Erythroblast (primary cell): ENCODE measurements at regions not wholly inside any gene's neighbourhood (a gene's known extent, or its start where the extent isn't known, plus 50 kb on each side); places are given as distances from the start of the nearest gene placed in this dataset.
"Not testable (repeated sequence)": the region's sequence is repeated elsewhere in the genome, so short reads cannot be mapped to it uniquely, and the experiment has no call there.

Experiments used
- DNase-seq, 2 experiments: peaks; one replicate each; lab custom pipeline; 2025; lab: John Stamatoyannopoulos, UW
- GATA1 ChIP-seq: IDR thresholded peaks from 2 replicates; pipeline ENCODE4 v1.6.1; 2011; ENCODE audit warnings: low read depth, mild to moderate bottlenecking, control low read depth, low read length, moderate library complexity
- POLR2A ChIP-seq: IDR thresholded peaks from 2 replicates; pipeline ENCODE4 v1.6.1; 2011; ENCODE audit warnings: mild to moderate bottlenecking, low read length

- TF ChIP-seq POLR2A = no peak
- TF ChIP-seq GATA1 = no peak
- DNase-seq = no peak
Measured at GRCh38 chr4:158313566-158313965, 103.3 kb downstream of the TMEM144 start.

- TF ChIP-seq GATA1 (no peak), POLR2A (no peak)
- no peak for DNase-seq
Measured at GRCh38 chr4:158314756-158315487, 104.6 kb downstream of the TMEM144 start.

DNA sequence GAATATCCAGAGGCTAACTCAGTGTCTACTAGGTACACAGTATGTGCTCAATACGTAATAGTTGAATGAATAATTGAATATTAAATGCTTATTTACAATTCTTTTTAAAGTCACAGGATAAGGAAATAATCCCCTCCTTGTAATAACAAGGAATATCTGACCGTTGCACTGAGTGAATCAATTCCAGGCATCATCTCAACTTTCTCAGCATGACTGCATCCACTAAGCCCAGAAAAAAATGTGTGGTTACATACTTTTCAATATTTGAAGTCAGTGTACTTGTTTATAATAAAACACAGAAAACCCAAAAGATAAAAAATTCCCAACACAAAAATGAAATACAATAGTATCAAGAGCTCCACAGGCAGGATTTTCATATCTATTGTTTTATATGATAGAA lies 105.4 kb downstream of the TMEM144 start:
- TF ChIP-seq GATA1 = no peak
- no peak for TF ChIP-seq POLR2A
- no peak for DNase-seq

DNA sequence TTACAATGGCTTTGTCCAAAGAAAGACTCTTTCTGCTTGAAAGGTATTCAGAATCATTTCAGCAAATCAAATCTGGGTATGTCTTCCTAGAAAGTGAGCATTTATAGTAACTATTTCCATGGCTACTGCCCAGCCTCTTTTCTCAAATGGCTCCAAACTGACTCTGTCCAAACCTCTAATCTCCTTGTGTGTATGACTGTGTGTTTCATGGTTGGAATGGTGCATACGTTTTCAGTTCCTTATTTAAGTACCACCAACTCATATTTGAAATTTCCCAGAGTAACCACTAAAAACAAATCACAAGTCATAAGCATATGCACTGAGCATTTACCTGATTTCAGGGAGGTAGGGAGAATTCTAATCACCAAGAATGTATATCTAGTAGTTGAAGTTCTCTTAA lies 106.0 kb downstream of the TMEM144 start:
- TF ChIP-seq GATA1 = no peak
- TF ChIP-seq POLR2A = no peak
- no peak for DNase-seq

GRCh38 chr4:158319880-158320279 lies 109.6 kb downstream of the TMEM144 start:
- TF ChIP-seq POLR2A = no peak
- no peak for TF ChIP-seq GATA1
- DNase-seq = no peak

GRCh38 chr4:158322109-158322508 lies 111.8 kb downstream of the TMEM144 start:
- no peak for TF ChIP-seq POLR2A
- no peak for TF ChIP-seq GATA1
- peak; percentile 21 to 61 for DNase-seq

GRCh38 chr4:158327525-158327924 lies 117.2 kb downstream of the TMEM144 start:
- DNase-seq = no peak
- TF ChIP-seq GATA1 (no peak), POLR2A (no peak)

DNA sequence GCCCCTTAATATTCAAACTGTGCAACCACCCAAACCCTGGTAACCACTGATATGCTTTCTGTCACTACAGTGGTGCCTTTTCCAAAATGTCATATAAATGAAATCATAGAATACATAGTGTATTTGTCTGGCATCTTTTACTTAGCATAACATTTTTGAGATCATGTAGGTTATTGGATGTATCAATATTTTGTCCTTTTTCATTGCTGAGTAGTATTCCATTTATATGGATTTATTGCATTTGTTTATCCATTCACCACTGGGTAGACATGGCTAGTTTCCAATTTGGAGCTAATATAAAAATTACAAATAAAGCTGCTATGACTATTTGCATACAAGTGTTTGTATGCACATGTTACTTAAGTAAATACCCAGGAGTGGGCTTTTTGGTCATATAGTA lies 121.6 kb downstream of the TMEM144 start:
- DNase-seq = no peak
- TF ChIP-seq POLR2A (no peak), GATA1 (no peak)

- TF ChIP-seq POLR2A (no peak), GATA1 (no peak)
- DNase-seq = no peak
Measured at GRCh38 chr4:158333820-158334219, 123.5 kb downstream of the TMEM144 start.

- DNase-seq = no peak
- TF ChIP-seq GATA1 (no peak), POLR2A (no peak)
Measured at GRCh38 chr4:158341896-158342295, 131.6 kb downstream of the TMEM144 start.

GRCh38 chr4:158346576-158346975 lies 136.3 kb downstream of the TMEM144 start:
- TF ChIP-seq POLR2A (no peak), GATA1 (no peak)
- no peak for DNase-seq

DNA sequence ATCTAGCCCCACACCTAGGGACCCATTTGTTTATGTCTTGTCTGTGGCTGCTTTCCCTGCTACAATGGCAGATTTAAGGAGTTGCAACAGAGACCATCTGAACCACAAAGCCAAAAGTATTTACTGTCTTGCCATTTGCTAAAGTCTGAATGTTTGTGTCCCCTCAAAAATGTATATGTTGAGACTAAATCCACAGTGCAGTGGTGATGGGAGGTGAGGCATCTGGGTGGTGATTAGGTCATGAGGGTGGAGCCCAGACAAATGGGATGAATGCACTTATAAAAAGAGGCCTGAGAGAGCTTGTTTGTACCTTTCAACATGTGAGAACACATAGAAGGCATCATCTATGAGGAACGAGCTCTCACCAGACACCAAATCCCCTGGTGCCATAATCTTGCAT lies 137.3 kb downstream of the TMEM144 start:
- no peak for DNase-seq
- TF ChIP-seq POLR2A = no peak
- no peak for TF ChIP-seq GATA1

DNA sequence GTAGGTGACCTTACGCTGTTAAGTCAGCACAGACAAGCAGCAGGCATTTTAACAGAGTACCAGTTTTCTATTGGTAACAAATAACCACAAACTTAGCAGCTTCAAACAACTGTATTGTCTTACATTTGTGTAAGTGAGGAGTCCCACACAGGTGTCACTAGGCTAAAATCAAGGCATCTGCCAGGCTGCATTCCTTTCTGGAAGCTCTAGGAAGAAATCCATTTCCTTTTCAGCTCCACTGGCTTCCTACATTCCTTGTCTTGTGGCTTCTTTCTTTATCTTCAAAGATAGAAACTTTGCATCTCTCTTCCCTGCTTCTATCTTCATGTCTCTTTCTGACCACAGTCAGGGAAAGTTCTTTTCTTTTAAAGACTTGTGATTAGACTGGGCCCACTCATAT lies 139.9 kb downstream of the TMEM144 start:
- TF ChIP-seq POLR2A (no peak), GATA1 (no peak)
- DNase-seq = no peak

GRCh38 chr4:158353541-158354304 lies 143.4 kb downstream of the TMEM144 start:
- TF ChIP-seq GATA1 = no peak
- no peak for TF ChIP-seq POLR2A

GRCh38 chr4:158356301-158356700 lies 146.0 kb downstream of the TMEM144 start:
- DNase-seq = no peak
- TF ChIP-seq POLR2A (no peak), GATA1 (no peak)

More at GRCh38 chr4:158353541-158354304, 143.4 kb downstream of the TMEM144 start:
- DNase-seq = no peak

DNA sequence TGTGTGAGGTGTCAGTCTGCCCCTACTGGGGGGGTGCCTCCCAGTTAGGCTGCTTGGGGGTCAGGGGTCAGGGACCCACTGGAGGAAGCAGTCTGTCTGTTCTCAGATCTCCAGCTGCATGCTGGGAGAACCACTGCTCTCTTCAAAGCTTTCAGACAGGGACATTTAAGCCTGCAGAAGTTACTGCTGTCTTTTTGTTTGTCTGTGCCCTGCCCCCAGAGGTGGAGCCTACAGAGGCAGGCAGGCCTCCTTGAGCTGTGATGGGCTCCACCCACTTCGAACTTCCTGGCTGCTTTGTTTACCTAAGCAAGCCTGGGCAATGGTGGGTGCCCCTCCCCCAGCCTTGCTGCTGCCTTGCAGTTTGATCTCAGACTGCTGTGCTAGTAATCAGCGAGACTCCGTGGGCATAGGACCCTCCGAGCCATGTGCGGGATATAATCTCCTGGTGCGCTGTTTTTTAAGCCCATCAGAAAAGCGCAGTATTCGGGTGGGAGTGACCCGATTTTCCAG lies 153.7 kb upstream of the RXFP1 start:
- DNase-seq = not testable (repeated sequence)
